ENCODE measurements at regions not wholly inside any gene's neighbourhood (a gene's known extent, or its start where the extent isn't known, plus 50 kb on each side); places are given as distances from the start of the nearest gene placed in this dataset.

DNA sequence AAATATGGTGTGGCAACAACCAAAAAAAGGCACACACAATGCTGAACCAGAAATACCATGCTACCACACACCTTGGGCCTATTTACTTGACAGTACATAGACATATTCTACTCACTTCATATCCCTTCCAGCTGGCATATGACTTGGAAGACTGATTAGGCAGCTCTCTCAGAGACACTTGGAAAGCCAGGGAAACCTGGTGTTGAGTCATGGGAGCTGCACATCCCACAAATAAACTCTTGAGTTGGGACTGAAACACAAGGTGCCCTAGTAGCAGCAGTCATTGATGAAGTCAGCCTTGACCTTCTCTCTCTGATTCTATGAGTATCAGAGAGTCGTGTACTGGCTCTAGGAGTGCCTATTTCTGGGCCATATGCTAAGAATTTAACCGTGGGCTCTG, 776.6 kb upstream of the LCORL start:
- H3K27ac Mint-ChIP-seq: no peak overlapping the region
- Histone ChIP-seq H3K9me3 (replicated peaks in 1 of 2; ENCODE audit: control insufficient read depth in 1 of 2, insufficient read depth in 1 of 2, low read length in 2 of 2) (peaks cover 0 to 2% of the 10 kb centered on the region in 2 donors), H3K36me3 (replicated peaks in 1 of 2; ENCODE audit: control insufficient read depth in 1 of 2, insufficient read depth in 2 of 2, low read length in 2 of 2) (no peaks in the 10 kb centered on the region), H3K27me3 (ENCODE audit: control insufficient read depth in 2 of 2, insufficient read depth in 2 of 2, low read length in 2 of 2) (no peaks in the 10 kb centered on the region), H3K79me2 (ENCODE audit: insufficient read depth, low read length) (no peaks in the 10 kb centered on the region), H3K4me1 (ENCODE audit: control insufficient read depth in 1 of 2, insufficient read depth in 2 of 2, low read length in 2 of 2) (no peaks in the 10 kb centered on the region), H2AFZ (ENCODE audit: insufficient read depth, low read depth, low read length, poor library complexity, severe bottlenecking) (no peak overlapping the region), H3K27ac (ENCODE audit: low read depth in 1 of 2, low read length in 2 of 2) (no peak overlapping the region), H3K9ac (ENCODE audit: insufficient read depth, low read length, poor library complexity, severe bottlenecking) (no peak overlapping the region), H3K4me3 (replicated peaks in 1 of 3; ENCODE audit: low read depth in 2 of 3, low read length in 3 of 3) (no peak overlapping the region), H4K20me1 (ENCODE audit: insufficient read depth, low read length) (no peaks in the 10 kb centered on the region), H3K4me2 (replicated peaks; ENCODE audit: extremely low read depth, low read length, poor library complexity, severe bottlenecking) (no peak overlapping the region)
- 86% methylated on average over 1 of the region's 2 CpGs for WGBS (ENCODE audit: insufficient coverage)
- no peak overlapping the region for H3K4me3 Mint-ChIP-seq
- intact Hi-C loops (cut with micrococcal nuclease): no loop called here
- H3K9me3 Mint-ChIP-seq: peaks cover 0 to 5% (median 0%) of the 10 kb centered on the region in 7 donors
- H3K27me3 Mint-ChIP-seq (ENCODE audit: low read depth in 3 of 3): no peaks in the 10 kb centered on the region
- DNase-seq: no peak
- H3K4me1 Mint-ChIP-seq: no peaks in the 10 kb centered on the region
- no peaks in the 10 kb centered on the region for H3K36me3 Mint-ChIP-seq
- TF ChIP-seq, protein P1, sequence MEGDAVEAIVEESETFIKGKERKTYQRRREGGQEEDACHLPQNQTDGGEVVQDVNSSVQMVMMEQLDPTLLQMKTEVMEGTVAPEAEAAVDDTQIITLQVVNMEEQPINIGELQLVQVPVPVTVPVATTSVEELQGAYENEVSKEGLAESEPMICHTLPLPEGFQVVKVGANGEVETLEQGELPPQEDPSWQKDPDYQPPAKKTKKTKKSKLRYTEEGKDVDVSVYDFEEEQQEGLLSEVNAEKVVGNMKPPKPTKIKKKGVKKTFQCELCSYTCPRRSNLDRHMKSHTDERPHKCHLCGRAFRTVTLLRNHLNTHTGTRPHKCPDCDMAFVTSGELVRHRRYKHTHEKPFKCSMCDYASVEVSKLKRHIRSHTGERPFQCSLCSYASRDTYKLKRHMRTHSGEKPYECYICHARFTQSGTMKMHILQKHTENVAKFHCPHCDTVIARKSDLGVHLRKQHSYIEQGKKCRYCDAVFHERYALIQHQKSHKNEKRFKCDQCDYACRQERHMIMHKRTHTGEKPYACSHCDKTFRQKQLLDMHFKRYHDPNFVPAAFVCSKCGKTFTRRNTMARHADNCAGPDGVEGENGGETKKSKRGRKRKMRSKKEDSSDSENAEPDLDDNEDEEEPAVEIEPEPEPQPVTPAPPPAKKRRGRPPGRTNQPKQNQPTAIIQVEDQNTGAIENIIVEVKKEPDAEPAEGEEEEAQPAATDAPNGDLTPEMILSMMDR (IDR thresholded peaks at IDR 0.05): no peak

DNA sequence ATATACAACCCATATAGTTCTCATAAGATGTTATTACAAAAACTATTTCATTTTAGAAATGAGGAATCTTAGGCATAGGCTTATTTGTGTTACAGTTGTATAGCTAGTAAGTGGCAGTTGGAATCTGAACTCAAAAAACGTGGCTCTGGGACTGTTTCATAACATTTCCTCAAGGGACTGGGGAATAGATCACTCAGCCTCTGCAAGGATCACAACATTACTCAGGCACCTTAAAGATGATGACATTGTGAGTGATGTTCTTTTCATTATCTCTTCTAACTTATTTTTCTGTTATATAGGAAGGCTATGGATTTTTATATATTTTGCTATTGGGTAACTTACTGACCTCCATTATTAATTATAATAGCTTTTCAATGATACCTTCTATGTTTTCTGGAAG, 774.2 kb upstream of the LCORL start:
- WGBS (ENCODE audit: insufficient coverage): no CpG with 5 or more reads among the region's 1 CpG
- Histone ChIP-seq H3K36me3 (replicated peaks in 1 of 2; ENCODE audit: control insufficient read depth in 1 of 2, insufficient read depth in 2 of 2, low read length in 2 of 2) (no peaks in the 10 kb centered on the region), H3K4me2 (replicated peaks; ENCODE audit: extremely low read depth, low read length, poor library complexity, severe bottlenecking) (no peak overlapping the region), H2AFZ (ENCODE audit: insufficient read depth, low read depth, low read length, poor library complexity, severe bottlenecking) (no peak overlapping the region), H3K9me3 (replicated peaks in 1 of 2; ENCODE audit: control insufficient read depth in 1 of 2, insufficient read depth in 1 of 2, low read length in 2 of 2) (no peaks in the 10 kb centered on the region), H3K27ac (ENCODE audit: low read depth in 1 of 2, low read length in 2 of 2) (no peak overlapping the region), H3K27me3 (ENCODE audit: control insufficient read depth in 2 of 2, insufficient read depth in 2 of 2, low read length in 2 of 2) (no peaks in the 10 kb centered on the region), H3K4me3 (replicated peaks in 1 of 3; ENCODE audit: low read depth in 2 of 3, low read length in 3 of 3) (no peak overlapping the region), H3K79me2 (ENCODE audit: insufficient read depth, low read length) (no peaks in the 10 kb centered on the region), H3K9ac (ENCODE audit: insufficient read depth, low read length, poor library complexity, severe bottlenecking) (no peak overlapping the region), H4K20me1 (ENCODE audit: insufficient read depth, low read length) (no peaks in the 10 kb centered on the region), H3K4me1 (ENCODE audit: control insufficient read depth in 1 of 2, insufficient read depth in 2 of 2, low read length in 2 of 2) (no peaks in the 10 kb centered on the region)
- H3K27me3 Mint-ChIP-seq (ENCODE audit: low read depth in 3 of 3): no peaks in the 10 kb centered on the region
- H3K4me3 Mint-ChIP-seq: no peak overlapping the region
- no peak overlapping the region for H3K27ac Mint-ChIP-seq
- H3K4me1 Mint-ChIP-seq: no peaks in the 10 kb centered on the region
- peaks cover 0 to 3% (median 0%) of the 10 kb centered on the region in 7 donors for H3K9me3 Mint-ChIP-seq
- no peak for DNase-seq
- TF ChIP-seq, protein P1 (IDR thresholded peaks at IDR 0.05): no peak
- intact Hi-C loops (cut with micrococcal nuclease): no loop called here
- no peaks in the 10 kb centered on the region for H3K36me3 Mint-ChIP-seq
